ENCODE measurements at regions not wholly inside any gene's neighbourhood (a gene's known extent, or its start where the extent isn't known, plus 50 kb on each side); places are given as distances from the start of the nearest gene placed in this dataset.

DNA sequence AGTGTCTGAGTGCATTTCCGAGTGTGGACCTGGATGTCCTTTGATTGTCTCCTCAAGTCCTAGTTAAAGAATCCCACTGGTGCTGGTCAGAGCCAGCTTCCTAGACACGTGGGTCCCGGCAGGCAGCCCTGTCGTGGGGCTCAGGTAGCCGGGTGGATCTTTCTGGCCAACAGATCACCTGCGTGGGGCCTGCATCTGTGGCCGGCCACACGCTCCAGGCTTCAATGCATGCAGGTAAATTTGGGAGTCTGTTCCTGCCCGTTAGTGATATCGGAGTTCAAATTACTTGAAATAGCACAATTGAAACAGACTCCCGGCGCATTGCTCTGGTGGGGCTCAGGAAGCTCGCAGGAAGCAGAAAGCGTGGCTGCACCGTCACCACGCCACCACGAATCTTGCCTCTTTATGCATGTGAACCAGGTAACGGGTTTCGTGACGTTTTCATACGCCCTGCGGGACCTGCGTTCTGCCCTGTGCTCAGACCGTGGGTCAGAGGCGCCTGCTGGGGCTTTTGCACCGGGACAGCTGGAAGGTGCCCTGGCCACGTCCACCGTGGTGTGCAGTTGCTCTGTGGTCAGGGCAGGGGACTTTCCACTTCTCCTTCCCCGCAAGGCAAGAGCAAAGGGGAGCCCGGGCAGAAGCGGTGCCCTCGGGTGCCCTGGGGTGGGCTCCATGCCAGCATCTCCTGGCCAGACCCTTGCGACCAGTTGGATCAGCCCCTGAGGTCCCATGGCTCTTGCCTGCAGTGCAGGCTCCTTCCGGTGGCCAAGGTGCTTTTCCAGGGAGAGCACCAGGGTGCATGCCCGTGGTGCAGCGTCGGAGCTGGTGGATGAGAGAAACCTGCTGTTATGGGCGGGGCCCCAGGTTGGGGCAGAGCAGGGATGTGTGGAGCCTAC lies 803.5 kb downstream of the BRD1 start:
- no peak for DNase-seq (ENCODE audit: low read depth, low spot score)
- in situ Hi-C loops (cut with HindIII; ENCODE audit: low pct_unique_long_range_greater_than_20kb, low sequenced_read_pairs) = no loop called here

DNA sequence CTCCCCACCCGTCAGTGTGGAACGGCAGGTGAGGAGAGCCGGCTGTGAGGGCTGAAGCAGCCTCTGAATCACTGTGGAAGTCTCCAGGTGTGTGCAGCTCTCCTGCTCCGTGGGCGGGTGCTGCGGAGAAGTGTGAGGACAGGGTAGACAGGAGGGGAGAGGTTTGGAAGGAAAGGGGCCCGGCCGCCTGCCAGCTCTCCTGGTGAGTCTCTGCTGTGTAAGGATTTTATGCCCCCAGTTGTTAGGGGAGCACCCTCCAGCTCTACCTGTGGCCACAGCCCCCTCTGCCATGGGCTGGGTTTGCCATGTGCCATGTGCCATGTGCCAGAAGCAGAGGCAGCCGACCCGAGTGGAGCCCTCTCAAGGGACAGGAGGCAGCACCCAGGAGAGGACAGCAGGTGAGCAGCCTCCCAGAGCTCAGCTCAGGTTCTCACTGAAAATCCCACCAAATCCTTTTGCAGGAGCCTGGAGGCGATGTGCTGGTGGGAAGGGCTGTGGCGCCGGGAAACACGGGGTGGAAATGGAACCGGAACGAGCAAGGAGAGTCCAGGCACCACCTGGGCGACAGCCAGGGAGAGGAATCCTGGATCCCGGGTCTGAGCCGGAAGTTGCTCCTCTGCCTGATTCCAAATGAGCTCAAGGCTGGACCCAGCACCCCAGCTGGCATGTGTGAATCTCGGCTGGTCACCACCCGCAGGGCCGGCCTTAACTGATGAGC lies 804.4 kb downstream of the BRD1 start:
- in situ Hi-C loops (cut with HindIII; ENCODE audit: low pct_unique_long_range_greater_than_20kb, low sequenced_read_pairs) = no loop called here
- no peak for DNase-seq (ENCODE audit: low read depth, low spot score)

DNA sequence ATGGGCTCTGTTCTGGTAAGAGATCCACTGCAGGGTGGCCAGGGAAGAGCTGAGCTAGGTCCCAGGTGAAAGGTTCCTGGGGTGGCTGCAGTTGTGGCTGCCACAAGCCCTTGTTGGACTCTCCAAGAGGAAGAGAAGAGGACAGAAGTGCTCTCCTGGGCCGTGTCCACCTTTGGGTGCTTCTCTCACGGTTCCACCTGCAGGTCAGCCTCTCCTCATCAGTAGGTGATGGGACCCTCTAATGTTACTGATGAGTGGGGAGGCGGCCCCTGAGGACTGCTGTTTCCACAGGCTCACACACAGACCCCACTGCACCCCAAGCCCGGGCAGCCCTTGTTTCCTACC lies 804.9 kb downstream of the BRD1 start:
- in situ Hi-C loops (cut with HindIII; ENCODE audit: low pct_unique_long_range_greater_than_20kb, low sequenced_read_pairs) = no loop called here

DNA sequence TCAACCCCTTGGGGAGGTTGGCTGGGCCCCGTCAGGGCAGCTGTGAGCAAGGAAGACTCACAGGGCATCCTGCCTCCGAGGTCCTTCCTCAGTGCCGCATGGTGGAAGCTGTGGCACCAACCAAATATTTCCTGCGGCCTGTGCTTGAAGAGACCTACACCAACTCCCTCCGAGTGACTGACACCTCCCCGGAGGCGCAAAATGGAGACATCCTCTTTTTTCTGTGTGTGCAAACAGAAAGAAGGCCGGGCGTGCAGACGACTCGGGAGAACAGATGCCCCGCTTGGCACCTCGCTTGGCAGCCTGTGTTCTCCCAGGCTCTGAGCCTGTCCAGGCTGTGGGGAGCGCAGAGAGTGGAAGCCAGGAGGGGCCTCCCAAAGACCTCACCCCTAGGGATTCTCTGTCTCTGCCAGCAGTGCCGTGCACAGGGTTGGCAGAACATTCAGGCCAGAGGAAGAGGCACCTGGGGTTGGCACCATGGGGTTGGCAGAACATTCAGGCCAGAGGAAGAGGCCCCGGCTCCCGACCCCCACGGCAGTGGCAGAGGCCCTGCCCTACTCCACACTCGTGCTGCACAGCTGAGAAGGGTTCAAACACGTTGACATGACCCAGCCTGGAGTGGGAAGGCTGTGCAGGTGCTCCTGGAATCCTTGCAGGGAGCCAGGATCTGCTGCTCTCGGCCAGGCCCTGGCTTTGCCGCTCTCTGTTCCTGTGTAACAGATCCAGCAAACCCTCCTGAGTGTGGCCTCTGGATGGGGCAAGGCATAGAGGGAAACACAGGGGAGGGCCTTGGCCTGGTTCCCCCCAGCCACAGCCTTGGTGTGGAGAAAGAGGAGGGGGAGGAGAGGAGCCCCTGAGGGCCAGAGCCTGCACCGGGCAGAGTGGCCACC lies 805.5 kb downstream of the BRD1 start:
- DNase-seq (ENCODE audit: low read depth, low spot score) = no peak
- in situ Hi-C loops (cut with HindIII; ENCODE audit: low pct_unique_long_range_greater_than_20kb, low sequenced_read_pairs) = no loop called here

More for the DNA sequence above, 804.9 kb downstream of the BRD1 start:
- DNase-seq (ENCODE audit: low read depth, low spot score) = no peak

DNA sequence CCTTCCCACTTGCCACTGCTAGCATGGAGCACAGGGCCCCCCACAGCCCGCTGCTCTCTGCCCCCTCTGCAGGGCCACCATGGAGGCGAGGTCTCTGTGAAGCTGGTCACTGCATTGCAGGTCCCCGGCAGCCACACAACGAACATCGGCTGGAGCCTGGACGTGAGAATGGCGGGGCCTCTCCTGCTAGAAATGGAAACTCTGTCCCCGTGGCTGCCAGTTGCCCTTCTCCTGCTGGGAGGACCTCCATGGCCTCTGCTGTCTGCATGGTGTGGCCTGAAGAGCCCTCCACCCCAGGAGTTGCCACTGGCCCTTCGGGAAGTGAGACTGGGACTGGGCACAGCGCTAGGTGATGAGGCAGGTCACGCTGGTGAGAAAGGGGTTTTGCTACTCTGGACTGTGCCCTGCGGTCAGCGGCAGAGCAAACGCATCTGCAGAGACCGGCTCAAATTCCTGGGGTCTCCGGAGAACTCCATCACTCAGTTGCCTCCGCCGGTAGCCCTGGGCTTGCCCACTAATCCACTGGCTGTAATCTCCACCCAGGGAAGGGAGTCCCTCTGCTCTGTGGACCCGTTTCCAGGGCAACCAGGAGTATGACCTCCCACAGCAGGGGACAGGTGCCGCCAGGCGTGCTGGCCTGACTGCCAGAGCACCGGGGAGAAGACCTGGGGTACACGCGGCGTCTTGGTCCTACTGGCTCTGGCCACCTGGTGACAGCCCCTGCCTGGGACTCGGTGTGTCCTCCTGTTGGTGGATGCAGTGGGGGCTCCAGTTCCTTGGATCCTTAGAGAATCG lies 806.3 kb downstream of the BRD1 start:
- in situ Hi-C loops (cut with HindIII; ENCODE audit: low pct_unique_long_range_greater_than_20kb, low sequenced_read_pairs) = no loop called here

DNA sequence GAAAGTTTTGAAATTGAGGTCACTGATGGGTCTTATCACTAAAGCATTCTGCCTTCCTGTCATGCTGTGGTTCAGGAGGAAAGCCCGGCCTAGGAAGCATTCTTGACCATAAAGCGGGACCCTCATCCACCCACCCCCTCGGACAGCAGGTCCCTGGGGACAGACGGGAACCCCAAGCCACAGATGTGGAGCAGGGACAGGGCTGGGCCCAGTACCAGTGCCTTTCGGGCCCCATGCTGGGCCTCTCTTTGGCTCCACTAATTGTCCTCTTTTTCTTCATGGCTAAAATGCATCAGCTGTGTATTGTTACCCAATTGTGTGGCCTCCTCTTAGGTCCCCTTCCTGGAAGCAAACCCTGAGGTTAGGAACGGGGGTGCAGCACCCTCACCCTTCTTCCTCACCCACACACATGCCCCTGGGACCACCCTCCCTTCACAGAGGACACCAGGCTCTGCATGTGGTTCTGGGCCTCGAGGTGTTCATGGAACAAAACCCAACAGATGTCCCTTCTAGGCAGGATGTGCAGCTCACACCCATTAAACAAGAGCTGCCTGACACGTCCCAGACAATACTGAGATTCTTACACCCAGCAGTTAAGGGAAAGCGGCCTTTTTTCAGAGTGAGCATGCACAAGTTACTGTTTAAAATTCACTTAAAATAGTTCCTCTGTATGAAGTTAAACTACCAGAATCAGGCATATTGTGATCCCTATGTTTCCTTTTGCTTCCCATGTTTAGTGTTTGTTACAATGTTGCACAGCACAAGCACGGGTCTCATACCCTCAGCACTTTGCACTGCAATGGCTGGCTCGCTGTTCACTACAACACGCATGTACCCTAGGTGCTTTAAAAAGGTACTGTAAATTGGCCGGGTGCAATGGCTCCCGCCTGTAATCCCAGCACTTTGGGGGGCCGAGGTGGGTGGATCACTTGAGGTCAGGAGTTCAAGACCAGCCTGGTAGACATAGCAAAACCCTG lies 807.6 kb downstream of the BRD1 start:
- no peak for DNase-seq (ENCODE audit: low read depth, low spot score)
- in situ Hi-C loops (cut with HindIII; ENCODE audit: low pct_unique_long_range_greater_than_20kb, low sequenced_read_pairs) = no loop called here

More for the DNA sequence above, 806.3 kb downstream of the BRD1 start:
- no peak for DNase-seq (ENCODE audit: low read depth, low spot score)

DNA sequence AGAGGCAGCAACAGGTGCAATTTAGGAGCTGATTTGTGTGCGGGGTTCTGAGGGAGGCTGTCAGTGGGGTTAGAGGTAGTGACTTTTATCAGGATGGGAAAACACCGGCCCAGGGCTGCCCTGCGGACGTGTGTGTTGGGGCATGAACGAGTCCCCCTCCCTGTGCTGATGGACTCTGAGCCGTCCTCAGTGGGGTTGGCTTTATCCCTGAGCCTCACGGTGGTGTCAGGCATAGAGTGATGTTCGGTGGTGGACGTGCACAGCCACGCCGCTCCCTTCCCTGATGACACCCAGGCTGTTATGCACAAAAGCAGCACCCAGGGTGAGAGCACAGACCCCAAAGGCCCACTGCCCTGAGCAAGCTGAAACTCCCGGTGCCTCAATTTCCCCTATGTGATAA lies 809.1 kb downstream of the BRD1 start:
- DNase-seq (ENCODE audit: low read depth, low spot score) = no peak
- in situ Hi-C loops (cut with HindIII; ENCODE audit: low pct_unique_long_range_greater_than_20kb, low sequenced_read_pairs) = no loop called here

DNA sequence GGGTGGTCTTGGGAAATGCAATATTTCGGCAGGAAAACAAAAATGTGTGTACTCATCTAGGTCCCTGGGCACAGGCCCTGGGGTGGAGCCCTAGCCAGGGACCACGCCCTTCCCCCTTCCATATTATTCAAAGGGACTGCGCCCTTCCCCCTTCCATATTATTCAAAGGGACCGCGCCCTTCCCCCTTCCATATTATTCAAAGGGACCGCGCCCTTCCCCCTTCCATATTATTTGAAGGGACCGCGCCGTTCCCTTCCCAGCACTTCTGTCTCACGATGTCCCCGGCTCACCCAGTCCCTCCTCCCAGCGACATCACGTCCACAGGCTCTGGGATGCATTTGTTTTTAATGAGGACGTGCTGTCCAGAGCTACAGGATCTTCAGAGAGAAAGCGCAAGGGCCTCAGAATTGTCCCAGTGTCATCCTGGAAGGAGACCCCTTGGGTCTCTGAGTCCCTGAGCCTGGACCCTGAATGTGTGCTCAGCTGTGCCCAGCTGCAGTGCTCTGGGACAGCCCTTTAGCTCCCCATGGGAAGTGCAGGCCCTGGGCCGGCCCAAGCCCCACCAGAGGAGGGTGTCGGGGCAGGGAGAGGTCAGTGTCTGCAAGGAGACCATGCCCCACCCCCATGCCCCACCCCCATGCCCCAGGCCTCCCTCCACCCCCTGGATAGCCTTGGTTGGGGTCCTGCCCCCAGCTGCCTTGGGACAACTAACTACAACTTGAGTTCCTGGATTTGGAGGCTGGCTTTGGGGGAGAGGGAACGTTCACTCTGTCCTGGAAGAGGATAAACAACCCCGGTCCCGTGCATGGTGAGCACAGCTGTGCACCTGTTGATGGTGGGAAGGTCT lies 810.0 kb downstream of the BRD1 start:
- no peak for DNase-seq (ENCODE audit: low read depth, low spot score)

DNA sequence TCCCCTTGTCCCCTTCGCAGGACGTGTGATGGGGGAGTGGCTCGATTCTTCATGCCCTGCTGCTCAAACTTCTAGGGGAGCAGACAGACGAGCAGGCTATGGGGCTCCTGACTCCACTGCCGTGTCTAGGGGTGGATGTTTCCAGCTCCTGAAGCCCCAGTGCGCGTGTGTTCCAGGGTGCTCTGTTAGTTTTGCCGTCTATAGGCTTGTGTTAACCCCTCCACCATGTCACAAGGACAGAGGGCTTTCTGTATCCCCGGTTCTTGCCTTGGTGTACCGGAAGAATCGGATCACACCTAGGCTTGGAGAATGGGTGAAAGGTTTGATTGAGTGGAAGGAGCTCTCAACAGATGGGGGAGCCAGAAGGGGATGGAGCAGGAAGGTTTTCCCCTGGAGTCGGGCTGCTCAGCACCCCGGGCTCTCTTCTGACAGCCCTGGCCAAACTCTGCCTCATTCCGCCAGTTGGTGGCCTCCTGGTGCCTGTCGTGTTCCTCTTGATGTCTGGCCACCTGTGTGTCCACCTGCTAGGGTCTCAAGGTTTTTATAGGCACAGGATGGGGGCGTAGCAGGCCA lies 810.7 kb downstream of the BRD1 start:
- in situ Hi-C loops (cut with HindIII; ENCODE audit: low pct_unique_long_range_greater_than_20kb, low sequenced_read_pairs) = no loop called here

More for the DNA sequence above, 810.0 kb downstream of the BRD1 start:
- in situ Hi-C loops (cut with HindIII; ENCODE audit: low pct_unique_long_range_greater_than_20kb, low sequenced_read_pairs) = no loop called here

DNA sequence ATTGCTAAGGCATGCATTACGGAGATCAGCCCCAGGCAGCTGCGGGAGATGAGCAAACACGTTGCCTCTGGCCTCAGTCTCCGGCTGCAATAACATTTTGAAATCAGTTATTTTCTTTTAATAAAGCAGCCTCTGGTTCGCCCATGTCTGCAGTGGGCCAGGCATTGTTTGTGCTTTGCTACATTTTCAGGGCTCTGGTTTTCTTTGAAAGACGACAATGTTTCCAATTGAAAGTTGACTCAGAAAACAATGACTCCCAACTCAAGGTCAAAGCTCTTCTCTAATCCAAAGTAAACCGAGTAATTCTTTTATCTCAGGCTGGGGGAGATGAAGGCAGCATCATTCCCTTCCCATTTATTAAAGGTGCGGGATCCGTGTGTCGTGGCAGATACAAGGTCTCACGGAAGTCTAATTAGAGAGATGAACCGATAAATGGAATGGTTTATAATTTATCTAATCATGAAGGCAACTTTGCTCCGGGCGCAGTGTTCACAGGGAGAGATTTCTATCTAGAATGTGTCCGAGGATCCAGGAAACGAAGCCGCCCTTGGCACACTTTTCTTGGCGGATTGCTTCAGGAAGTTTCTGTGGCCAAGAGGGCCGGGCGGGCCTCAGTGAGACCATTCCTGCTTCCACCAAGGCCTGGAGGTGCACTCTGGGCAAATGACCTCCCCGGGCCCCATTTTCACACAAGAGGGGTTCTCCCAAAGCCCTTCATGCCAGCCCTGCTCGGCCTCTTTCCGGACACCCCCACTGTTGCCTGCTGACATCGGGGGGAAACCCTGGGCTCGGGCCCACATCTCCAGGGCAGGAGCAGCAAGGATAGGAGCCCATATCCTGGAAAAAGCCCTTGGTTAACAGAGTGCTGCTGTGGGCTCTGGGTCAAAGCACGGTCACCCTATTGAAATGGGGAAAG lies 811.4 kb downstream of the BRD1 start:
- in situ Hi-C loops (cut with HindIII; ENCODE audit: low pct_unique_long_range_greater_than_20kb, low sequenced_read_pairs) = no loop called here
- DNase-seq (ENCODE audit: low read depth, low spot score) = no peak

More for the DNA sequence above, 810.7 kb downstream of the BRD1 start:
- DNase-seq (ENCODE audit: low read depth, low spot score) = no peak

DNA sequence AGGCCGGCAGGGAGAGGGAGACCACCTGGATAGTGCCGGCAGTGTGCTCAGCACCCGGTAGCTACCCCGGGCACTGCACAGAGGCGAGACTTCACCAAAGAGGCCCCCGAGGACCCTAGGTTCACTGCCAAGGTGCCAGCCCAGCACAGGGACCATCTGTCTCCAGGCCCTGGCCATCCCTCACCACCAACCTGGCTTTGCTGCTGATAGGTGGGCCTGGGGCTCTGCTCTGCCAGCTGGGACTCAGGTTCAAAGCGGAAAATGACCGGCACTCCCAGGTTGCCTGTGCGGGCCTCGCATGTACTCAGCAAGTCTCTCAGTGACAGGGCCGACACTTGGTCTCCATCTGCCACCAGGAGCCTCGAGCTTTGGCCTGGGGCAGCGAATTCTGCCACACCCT lies 812.2 kb downstream of the BRD1 start:
- DNase-seq (ENCODE audit: low read depth, low spot score) = no peak
- in situ Hi-C loops (cut with HindIII; ENCODE audit: low pct_unique_long_range_greater_than_20kb, low sequenced_read_pairs) = no loop called here

DNA sequence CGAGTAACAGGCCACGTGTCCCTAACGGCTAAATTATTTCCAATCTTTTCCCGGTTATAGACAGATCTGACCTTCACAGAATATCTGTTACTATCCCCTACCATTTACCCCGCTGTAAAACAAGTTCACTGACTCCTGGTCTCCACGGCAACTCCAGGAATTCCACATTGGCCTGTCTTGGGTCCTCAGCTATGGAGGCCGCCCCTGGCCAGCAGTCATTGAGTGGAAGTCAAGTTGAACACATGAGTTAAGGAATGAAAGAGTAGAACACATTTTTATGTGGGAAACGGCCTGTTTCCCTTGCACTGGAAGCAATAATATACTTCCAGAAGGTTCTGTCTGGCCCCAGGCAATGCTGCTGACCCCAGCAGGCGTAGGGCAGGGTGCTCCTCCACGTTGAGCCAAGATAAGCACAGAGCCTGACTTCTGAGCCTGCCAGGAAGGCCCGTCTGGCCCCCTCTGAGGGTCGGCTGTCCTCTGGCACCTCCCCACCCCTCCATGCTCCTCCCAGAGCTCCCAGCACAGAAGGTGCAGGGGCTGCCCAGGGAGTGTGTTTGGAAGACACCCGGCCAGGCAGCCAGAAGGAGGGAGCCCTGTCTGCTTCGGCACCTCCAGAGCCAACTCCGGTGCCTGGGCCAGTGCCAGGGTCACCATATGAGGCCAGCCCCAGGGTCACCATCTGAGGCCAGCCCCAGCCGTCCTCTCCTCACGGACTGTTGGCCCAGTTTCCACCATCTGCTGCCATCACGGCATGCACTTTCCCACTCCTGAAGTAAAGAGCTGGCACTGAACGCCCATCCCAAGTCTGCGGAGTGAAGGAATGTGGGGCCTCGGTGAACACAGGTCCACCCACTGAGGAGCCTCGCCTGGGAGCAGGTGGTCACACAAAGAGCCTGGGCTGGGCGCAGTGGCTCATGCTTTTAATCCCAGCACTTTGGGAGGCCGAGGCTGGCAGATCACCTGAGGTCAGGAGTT lies 813.2 kb downstream of the BRD1 start:
- in situ Hi-C loops (cut with HindIII; ENCODE audit: low pct_unique_long_range_greater_than_20kb, low sequenced_read_pairs) = no loop called here
- no peak for DNase-seq (ENCODE audit: low read depth, low spot score)

DNA sequence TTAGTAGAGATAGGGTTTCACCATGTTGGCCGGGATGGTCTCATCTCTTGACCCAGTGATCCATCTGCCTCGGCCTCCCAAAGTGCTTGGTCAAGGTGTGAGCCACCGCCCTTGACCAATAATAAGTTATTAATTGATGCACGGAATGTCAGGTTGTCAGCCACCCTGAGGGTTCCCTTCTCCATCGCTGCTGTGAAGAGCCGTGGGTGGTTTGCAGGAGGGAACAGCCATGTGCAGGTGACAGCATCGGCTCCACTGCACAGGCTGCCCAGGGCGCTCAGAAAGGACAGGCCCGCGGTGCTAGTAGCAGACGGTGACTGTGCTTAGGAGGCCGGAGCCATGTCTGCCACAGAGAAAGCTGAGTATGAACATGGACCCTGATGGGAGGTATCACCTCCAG lies 814.0 kb downstream of the BRD1 start:
- in situ Hi-C loops (cut with HindIII; ENCODE audit: low pct_unique_long_range_greater_than_20kb, low sequenced_read_pairs) = no loop called here
- DNase-seq (ENCODE audit: low read depth, low spot score) = no peak

Measured in SK-MEL-5 (cell line).